Hypothalamus (tissue), 51 donors: ENCODE measurements at regions not wholly inside any gene's neighbourhood (a gene's known extent, or its start where the extent isn't known, plus 50 kb on each side); places are given as distances from the start of the nearest gene placed in this dataset.

Source experiments
- DNase-seq, 51 donors: peaks; one replicate each; lab custom pipeline; 2025; lab: John Stamatoyannopoulos, UW

DNA sequence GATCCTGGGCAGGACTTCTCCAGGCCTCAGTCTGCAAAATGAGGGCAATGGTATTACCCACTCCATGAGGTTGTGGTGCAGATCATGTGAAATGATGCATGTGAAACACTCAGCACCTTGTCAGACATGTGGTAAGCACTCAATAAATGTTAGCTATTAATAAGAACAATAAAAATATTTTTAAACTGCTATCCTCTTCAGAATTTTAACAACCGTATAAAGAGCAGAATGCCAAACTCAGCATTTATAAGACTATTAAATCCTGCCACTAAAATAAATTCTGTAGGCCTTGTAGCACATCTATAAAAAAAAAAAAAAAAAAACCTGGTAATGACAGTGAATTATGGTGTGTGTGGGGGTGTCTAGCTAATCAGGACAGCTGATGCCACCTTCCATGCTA, 213.9 kb upstream of the UMPS start:
- no peak for DNase-seq

- DNase-seq: no peak
These were observed 212.9 kb upstream of the UMPS start for GRCh38 chr3:124517306-124517705.

DNA sequence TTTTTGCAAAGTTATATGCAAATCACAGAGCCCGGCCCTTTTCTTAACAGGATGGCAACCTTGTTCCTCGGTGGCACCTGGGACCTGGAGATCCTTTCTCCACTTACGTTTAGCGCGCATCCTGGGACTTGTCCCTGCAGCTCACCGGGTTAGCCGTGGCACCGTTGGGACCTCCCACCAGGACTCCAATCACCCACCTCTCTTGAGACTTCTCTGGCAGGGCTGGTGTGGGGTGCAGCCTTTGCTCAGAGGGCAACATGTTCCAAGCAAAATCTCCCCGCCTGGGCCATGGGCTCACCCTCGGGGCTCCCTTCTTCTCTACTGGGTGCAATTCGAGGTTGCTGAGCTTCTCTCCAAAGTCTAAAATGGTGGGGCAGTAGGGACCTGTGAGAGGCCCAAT, 211.9 kb upstream of the UMPS start:
- DNase-seq: no peak

GRCh38 chr3:124519591-124520194, 210.6 kb upstream of the UMPS start:
- peak in 1 of 51 donors; percentile 32 for DNase-seq

DNA sequence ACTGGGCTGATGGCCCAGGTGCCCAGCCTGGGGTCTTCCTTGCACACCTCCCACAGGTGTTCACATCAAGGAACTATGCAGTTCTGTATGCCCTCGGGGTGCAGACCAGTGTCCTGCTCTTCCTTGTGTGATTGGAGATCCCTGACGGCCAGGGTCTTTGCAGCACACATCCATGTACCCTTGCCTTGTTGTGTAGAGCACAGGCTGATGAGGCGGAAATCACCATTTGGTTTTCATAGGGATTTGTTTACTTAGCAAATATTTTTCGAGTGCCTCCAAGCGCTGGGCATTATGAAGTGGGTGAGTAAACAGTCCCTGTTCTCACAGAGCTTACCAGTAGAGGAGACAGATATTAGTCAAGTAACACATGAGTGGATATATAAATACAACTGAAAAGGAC, 209.3 kb upstream of the UMPS start:
- no peak for DNase-seq

- DNase-seq: no peak
These were observed 208.1 kb upstream of the UMPS start for GRCh38 chr3:124522082-124522625.

GRCh38 chr3:124526601-124527000, 203.7 kb upstream of the UMPS start:
- DNase-seq: no peak

- DNase-seq: peak in 25 of 51 donors; percentile 2 to 60 (median 25)
These were observed 200.3 kb upstream of the UMPS start for GRCh38 chr3:124529826-124530571.

DNA sequence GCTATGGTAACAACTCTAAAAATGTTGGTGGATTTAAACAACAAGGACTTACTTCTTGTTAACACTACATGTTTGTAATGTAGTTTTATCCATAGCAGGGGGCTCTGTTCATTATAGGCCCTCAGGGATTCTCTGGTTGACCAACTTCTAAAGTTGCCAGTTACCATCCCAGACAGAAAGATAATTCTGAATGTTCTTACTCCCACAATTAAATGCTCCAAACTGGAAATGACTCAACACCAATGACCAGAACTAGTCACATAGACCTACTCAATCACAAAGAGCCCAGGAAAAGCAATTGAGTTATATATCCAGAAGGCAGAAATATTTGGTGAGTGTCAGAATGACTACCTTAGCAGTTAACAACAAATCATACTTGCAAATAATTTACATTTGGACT, 199.3 kb upstream of the UMPS start:
- no peak for DNase-seq

DNA sequence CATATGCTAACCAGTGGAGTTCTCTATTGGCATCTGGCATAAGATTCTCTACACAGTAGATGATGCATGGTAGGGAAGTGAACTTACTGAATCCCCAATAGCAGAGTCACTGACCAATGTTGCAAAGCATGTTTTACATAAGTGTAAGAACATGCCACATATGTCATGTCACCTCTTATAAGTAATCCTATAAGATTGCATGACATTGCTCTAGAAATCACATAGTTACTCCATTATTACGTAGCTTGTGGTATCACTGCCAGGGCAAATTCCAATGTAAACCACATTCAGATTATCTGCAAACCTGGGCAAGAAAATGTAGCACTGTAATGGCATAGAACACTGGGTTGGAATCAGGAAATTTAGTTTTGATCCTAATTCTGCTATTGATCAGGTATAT, 198.2 kb upstream of the UMPS start:
- no peak for DNase-seq

- DNase-seq: no peak
These were observed 194.9 kb upstream of the UMPS start for GRCh38 chr3:124535306-124535705.

GRCh38 chr3:124540550-124541211, 189.6 kb upstream of the UMPS start:
- no peak for DNase-seq

DNA sequence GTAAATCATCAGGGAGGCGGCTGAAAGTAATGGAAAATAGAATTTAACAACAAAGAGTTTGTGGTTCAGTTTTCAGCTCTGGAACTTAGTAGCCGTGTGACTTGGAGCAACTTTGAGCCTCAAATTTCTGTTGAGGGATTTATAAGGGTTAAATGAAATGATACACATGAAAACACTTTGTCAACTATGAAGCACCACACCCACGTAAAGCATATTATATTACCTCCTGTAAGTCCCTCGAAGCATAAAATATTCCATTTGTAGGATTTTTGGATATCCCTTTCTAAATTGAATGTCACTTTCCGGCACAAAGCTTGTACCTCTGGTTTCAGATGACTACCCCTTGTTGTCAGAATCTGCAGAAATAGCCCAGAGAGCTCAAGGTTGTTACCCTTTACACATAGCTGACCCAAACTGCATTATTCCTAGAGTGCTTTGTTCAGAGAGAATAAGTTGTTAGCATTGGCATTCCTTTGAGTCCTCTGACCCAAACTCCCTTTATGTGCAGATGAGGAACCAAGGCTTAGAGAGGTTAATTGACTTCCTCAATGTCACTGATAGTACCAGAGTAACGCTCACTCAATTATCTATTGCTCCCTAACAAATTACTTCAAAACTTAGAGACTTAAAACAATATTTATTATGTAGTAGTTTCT, 187.9 kb upstream of the UMPS start:
- no peak for DNase-seq

- no peak for DNase-seq
These were observed 184.4 kb upstream of the UMPS start for GRCh38 chr3:124545891-124546290.

DNA sequence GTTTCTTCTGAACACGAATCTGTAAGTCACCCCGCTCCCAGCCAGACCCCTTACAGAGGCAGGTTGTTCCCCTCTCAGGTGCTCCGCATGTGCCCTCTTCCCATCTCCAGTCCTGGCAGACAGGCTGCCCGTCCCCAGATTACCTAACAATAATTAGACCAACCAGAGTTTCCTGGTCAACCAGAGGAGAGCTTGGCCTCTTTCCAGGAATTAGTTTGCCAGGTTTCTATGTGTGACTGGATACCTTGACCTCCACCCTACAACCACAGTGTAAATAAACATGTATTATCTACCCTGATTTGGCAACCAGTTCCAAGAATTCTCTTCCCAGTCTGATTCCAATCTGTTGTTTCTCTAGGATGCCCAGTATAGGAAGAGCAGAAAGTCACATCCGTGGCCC, 178.0 kb upstream of the UMPS start:
- DNase-seq: no peak

- no peak for DNase-seq
These were observed 177.1 kb upstream of the UMPS start for GRCh38 chr3:124553178-124553577.

DNA sequence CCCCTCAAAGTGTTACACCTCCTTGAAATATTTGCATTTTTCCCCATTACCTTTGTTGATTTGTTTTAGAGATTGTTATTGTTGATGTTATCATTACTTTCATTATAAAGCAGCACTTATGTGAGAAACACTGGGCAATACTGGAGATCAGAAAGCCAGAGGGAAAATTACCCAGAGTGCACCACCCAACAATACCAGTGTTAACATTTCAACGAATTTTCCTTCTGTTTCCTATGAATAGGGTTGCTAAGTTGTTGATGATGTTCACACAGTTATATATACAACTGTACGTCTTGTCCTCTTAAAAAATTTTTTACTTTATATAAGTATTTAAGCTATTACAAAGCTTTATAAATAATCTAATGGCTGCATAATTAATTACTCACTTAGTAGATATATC, 173.6 kb upstream of the UMPS start:
- DNase-seq: no peak

DNA sequence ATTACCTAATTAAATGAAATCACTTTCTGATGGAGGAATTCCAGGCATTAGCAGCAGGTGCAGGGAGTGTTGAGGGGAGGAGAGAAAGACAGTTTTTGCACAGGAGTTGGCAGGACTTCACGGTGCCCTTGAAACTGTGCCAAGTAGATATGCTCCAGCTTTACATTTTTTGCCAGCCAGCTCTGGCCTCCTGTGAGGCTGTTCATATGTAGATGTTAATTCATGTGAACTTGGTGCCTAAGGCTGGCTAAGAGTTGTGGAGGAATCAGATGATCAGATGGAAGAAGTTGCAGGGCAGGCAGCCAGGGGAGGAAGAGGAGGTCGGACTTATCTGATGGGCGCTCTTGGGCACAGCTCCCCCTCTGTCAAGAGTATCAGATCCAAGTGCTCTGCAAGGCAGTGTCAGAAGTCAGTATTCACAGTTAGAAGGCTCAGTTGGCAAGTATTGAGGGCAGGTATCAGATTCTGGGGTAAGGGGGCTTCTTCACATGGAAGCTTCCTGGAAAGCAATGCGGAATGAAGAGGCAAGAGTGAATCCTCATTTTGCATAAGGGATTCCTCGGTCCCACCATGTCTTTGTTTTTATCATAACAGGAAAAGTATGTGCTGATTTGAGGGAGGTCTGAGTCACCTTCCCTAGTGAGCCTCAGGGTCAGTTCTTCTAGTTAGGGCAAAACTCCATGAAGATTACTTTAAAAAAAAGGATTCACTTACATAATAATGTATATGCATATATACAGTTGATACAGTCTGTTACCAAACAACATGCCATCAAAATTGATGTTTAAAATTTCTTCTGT, 172.6 kb upstream of the UMPS start:
- DNase-seq: no peak

- DNase-seq: peak in 49 of 51 donors; percentile 5 to 82 (median 58)
These were observed 171.0 kb upstream of the UMPS start for GRCh38 chr3:124558991-124559845.
